Head of caudate nucleus (tissue), 42 donors: ENCODE measurements at regions not wholly inside any gene's neighbourhood (a gene's known extent, or its start where the extent isn't known, plus 50 kb on each side); places are given as distances from the start of the nearest gene placed in this dataset.
"Not testable (repeated sequence)": the region's sequence is repeated elsewhere in the genome, so short reads cannot be mapped to it uniquely, and the experiment has no call there.

Source experiments
- DNase-seq, 42 donors: peaks; one replicate each; pipeline versions ENCODE4 v3.0.0 to v3.0.0-alpha.2; 2020 to 2021; ENCODE audit warnings: mixed read lengths in 7 of 42
- intact Hi-C: fragments of 100-400 bp; cut with DNase I; formaldehyde crosslinking; loops from one replicate; pipeline ENCODE4 v1.15.0; 2022

GRCh38 chr10:23976275-23976674 lies 232.7 kb upstream of the KIAA1217 start:
- DNase-seq: no peak
- intact Hi-C loops: no loop called here

GRCh38 chr10:23978317-23978716 lies 230.6 kb upstream of the KIAA1217 start:
- intact Hi-C loops: no loop called here
- no peak for DNase-seq

DNA sequence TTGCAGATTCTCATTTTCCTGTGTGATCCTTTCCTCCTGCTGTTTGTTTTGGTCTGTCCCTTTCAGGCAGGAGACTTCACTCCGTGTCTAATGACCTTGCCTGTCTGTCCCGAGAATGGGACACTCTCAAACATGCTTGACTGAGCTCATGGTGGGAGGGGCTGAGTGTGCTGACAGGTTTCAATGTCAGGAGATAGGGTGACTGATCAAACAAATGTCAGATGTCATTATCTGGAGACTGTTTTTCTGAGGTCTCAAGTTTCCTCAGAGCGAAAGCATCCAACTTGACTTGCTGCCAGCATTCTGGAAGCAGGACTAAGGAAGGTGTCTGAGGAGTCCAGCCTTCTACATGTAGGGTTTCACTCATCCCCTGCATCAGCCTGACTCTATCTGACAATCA lies 228.8 kb upstream of the KIAA1217 start:
- DNase-seq: no peak
- intact Hi-C loops: no loop called here

GRCh38 chr10:23981520-23982309 lies 227.2 kb upstream of the KIAA1217 start:
- intact Hi-C loops: no loop called here
- DNase-seq: no peak

- DNase-seq, intact Hi-C loops: not testable (repeated sequence)
These were observed 224.5 kb upstream of the KIAA1217 start for GRCh38 chr10:23984405-23984804.

DNA sequence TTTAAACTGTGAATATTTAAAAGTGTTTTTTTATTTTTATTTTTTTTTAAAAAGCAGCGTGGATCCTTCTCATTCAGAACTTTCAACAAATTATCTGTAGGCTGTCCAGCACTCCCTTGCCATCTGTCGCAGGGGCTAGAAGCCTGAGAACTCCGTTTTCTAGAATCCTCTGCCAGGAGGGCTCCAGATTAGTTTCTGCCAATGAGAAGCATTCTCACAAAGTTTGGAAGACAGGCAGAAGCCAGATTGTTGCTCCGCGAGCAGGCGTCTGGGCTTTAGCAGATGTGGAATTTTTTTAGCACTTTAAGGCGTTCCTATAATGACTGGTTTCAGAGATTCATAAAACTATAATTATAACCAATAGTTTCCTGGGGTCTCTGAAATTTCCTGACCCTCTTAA lies 220.9 kb upstream of the KIAA1217 start:
- no peak for DNase-seq
- intact Hi-C loops: no loop called here

GRCh38 chr10:23994459-23995046 lies 214.4 kb upstream of the KIAA1217 start:
- peak in 40 of 42 donors; percentile 6 to 85 (median 60) for DNase-seq
- intact Hi-C loops: loop anchor here (10.0 kb wide), 1 partner anchor 200 kb away; no protein-coding TSS in a partner anchor

- DNase-seq: no peak
- intact Hi-C loops: loop anchor here (10.0 kb wide), 1 partner anchor 195 kb away; no protein-coding TSS in a partner anchor
These were observed 209.5 kb upstream of the KIAA1217 start for GRCh38 chr10:23999445-23999844.

DNA sequence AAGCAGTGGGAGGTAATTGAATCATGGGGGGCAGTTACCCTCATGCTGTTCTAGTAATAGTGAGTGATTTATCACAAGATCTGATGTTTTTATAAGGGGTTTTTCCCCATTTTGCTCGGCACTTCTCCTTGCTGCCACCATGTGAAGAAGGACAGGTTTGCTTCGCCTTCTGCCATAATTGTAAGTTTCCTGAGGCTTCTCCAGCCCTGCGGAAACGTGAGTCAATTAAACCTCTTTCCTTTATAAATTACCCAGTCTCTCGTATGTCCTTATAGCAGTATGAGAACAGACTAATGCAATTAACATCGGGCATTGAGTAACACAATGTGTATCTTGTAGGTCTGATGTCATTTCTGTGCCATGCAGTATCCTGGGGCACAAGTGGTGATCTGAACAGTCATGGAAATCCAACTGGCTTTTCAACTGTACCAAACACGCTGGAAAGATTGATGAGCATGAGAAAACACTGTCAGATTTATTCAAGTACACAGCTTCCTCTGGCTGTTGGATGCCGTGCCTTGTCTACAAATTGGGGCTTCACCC lies 208.6 kb upstream of the KIAA1217 start:
- intact Hi-C loops: no loop called here
- DNase-seq: no peak

- intact Hi-C loops: no loop called here
- no peak for DNase-seq
These were observed 202.2 kb upstream of the KIAA1217 start for GRCh38 chr10:24006741-24007140.

GRCh38 chr10:24007359-24007758 lies 201.6 kb upstream of the KIAA1217 start:
- intact Hi-C loops: no loop called here
- no peak for DNase-seq

GRCh38 chr10:24008164-24009091 lies 200.5 kb upstream of the KIAA1217 start:
- DNase-seq: peak in 15 of 42 donors; percentile 2 to 42 (median 16)
- intact Hi-C loops: no loop called here

DNA sequence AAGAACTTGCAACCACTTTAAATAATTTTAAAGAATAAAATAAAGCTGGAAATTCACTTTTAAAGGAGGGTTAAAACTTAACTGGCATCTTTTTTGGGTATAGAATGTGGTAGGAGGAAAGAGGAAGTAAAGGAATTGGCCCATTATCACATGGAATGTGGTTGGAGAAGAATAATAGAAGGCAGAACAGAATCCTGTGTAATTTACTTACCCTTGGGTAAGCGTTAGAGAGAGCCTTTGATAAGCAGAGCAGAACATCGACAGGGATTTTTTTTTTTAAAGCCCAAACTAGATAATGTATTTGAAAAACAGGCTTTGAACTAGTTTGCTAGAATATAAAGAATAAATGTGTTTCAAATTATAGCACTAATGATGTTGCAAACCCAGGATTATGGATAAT lies 199.8 kb upstream of the KIAA1217 start:
- intact Hi-C loops: no loop called here
- no peak for DNase-seq

DNA sequence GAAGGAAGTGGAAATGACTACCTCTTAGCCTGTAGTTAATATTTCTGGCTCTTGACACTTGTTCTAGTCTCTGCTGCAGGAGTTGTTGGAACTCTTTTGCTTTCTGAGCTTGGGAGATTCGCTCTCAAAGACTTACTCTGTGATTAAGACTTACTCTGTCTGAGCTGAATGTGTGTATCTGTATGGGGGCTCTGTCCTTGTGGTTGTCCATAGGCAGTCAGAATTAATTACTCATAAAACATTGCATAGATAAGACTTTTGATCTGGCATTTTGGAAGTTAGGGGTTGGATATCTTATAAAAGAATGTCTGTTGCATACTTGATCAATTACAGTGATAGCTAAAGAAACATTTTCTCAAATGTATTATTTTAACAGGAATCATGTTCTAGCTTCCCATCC lies 199.2 kb upstream of the KIAA1217 start:
- intact Hi-C loops: no loop called here

GRCh38 chr10:24010436-24010970 lies 198.4 kb upstream of the KIAA1217 start:
- intact Hi-C loops: no loop called here
- no peak for DNase-seq

More for the DNA sequence above, 199.2 kb upstream of the KIAA1217 start:
- no peak for DNase-seq

DNA sequence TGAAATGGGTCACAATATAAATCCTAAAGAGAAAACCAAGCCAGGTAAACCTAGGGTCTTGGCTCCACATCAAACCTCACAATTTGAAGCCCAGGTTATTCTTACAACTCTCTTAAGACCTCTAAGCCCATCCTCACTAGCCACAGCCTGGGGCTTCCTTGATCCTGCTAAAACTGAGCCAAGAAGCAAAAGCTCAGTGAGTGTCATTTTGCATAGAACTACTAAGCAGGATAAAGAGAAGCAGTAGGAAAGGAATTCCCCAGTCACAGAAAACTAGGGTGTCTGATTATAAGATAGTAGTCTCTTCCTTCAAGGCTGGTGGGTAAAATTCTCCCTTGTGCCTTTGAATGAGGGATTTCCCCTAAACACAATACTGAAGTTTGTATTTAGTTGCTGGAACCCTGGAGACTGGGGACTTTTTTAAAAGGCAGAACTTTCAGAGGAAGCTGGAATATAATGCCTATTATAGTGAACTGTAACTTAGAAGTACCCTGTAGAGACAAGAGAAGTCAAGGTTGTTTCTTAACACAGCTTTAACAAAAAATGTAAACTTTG lies 196.6 kb upstream of the KIAA1217 start:
- DNase-seq: no peak
- intact Hi-C loops: no loop called here

GRCh38 chr10:24027107-24027506 lies 181.8 kb upstream of the KIAA1217 start:
- intact Hi-C loops: no loop called here
- no peak for DNase-seq

DNA sequence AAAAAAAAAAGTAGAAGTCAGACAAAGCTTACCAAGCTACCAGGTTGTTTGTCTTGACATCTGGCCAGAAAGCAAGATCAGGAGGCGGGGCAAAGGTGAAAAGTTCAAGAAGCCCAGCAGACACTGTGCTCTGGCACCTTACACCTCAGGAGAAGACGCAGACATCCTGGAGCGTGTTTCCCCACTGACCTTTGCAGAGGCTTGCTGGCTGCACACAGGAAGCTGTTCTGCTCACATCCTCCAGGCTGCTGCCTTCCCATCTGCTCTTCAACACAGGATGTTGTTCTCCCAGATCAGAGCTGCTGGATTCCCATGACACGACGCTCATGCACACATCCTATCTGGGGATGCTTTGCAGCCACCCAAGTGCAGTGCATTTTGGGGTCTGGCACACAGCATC lies 174.4 kb upstream of the KIAA1217 start:
- intact Hi-C loops: no loop called here
- DNase-seq: no peak

DNA sequence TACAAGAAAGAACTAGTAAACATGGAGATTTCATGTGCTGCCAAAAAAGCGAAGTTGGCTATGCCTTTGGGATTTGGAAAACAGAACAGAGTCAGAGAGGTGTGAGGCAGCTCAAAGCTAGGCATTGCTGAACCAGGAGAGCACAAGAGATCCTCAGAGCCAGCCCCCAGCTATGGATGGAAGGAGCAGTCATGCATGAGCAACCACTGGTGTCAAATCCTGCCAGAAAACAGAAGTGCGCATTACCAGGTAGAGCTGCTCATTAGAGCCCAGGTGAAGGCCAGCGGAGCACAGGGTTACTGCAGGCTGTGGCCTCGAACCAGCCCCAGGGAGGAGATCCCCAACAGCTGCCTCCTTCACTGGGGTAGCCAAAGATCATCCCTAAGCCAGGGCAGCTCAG lies 173.2 kb upstream of the KIAA1217 start:
- DNase-seq: no peak
- intact Hi-C loops: no loop called here
